DND-41 (cell line): ENCODE measurements at regions not wholly inside any gene's neighbourhood (a gene's known extent, or its start where the extent isn't known, plus 50 kb on each side); places are given as distances from the start of the nearest gene placed in this dataset.

ENCODE experiments used
- EZH2 ChIP-seq: IDR thresholded peaks from 3 replicates; pipeline ENCODE4 v1.6.1; 2012; ENCODE audit warnings: borderline replicate concordance, low read depth, mild to moderate bottlenecking, moderate library complexity, low read length, inconsistent platforms; ENCODE audit not compliant: severe bottlenecking
- TF ChIP-seq, protein P1 (sequence below): IDR thresholded peaks from 2 replicates; pipeline ENCODE4 v1.5.1; 2012; ENCODE audit warnings: borderline replicate concordance, low read length, moderate library complexity, mild to moderate bottlenecking; ENCODE audit not compliant: poor library complexity, severe bottlenecking; ENCODE audit errors: extremely low read depth

DNA sequence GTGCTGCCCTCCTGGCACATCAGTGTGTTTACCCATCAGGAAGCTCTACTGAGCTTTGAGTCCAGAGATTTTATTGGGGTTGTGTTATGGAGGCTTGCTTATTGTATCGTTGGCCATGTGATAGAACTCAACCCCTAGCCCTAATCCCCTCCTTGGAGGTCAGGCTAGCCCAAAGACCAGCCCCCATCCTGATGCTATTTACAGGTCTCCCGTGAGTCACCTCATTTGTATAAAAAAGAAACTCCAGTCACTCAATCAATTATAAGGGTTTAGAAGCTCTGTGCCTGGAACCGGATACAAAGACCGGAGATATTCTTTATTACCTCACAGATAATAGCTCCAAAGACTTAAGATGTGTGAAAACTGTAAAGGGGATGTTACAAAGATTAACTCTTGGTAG is 405.9 kb downstream of the CNTNAP4 start:
- TF ChIP-seq, protein P1, sequence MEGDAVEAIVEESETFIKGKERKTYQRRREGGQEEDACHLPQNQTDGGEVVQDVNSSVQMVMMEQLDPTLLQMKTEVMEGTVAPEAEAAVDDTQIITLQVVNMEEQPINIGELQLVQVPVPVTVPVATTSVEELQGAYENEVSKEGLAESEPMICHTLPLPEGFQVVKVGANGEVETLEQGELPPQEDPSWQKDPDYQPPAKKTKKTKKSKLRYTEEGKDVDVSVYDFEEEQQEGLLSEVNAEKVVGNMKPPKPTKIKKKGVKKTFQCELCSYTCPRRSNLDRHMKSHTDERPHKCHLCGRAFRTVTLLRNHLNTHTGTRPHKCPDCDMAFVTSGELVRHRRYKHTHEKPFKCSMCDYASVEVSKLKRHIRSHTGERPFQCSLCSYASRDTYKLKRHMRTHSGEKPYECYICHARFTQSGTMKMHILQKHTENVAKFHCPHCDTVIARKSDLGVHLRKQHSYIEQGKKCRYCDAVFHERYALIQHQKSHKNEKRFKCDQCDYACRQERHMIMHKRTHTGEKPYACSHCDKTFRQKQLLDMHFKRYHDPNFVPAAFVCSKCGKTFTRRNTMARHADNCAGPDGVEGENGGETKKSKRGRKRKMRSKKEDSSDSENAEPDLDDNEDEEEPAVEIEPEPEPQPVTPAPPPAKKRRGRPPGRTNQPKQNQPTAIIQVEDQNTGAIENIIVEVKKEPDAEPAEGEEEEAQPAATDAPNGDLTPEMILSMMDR, result no peak
- TF ChIP-seq EZH2, result no peak
